K562 (cell line): ENCODE measurements at regions not wholly inside any gene's neighbourhood (a gene's known extent, or its start where the extent isn't known, plus 50 kb on each side); places are given as distances from the start of the nearest gene placed in this dataset.

Source experiments
- ATAC-seq: fragments of 200-7000 bp; cut with Tn5 transposase; 3 replicates; pipeline ENCODE4 v1.9.1; 2020; ENCODE audit warnings: moderate library complexity
- BruUV-seq: library from RNA; stranded (reverse); fragments of 400-500 nt; replicated peaks from 2 replicates; lab custom pipeline; 2021; lab: Mats Ljungman, UMichigan
- CTCF ChIA-PET: fragments of 300-600 bp; formaldehyde crosslinking; extraction: SDS; loops from one replicate; lab custom pipeline; 2021; ENCODE audit warnings: low intra/inter-chr PET ratio; lab: Yijun Ruan, JAX
- POLR2A ChIA-PET: fragments of 300-600, 350-650 bp; sonication (Branson Sonifier 250); formaldehyde crosslinking; extraction: SDS; loops from one replicate; lab custom pipeline; 2021; ENCODE audit warnings: antibody characterized with exemption, inconsistent platforms; lab: Yijun Ruan, JAX
- DNase-seq, 4 experiments: peaks; one replicate each; pipeline versions ENCODE4 v3.0.0 to v3.0.0-alpha.2; 2011 to 2018; ENCODE audit warnings: low spot score in 3 of 4, mixed read lengths in 3 of 4; ENCODE audit errors: extremely low read depth in 1 of 4
- FAIRE-seq: peaks from 2 replicates; lab custom pipeline; 2011; peaks lifted over from hg19 to GRCh38; lab: Jason Lieb, UNC
- H2AFZ ChIP-seq: 2 replicates; pipeline ENCODE4 v1.6.0; 2011; ENCODE audit warnings: low read depth, low read length, control low read depth, inconsistent platforms
- H3K27ac ChIP-seq: fragments of 200-600 bp; 3 replicates; pipeline ENCODE4 v1.8.0; 2011; ENCODE audit warnings: low read depth, mild to moderate bottlenecking, control low read depth, inconsistent platforms, low read length, moderate library complexity, mixed read lengths; ENCODE audit errors: extremely low read depth
- H3K27me3 ChIP-seq, 2 experiments: fragments of 300-600 bp in 1 of 2; 2 replicates in 1 of 2; 3 replicates in 1 of 2; pipeline versions ENCODE4 v1.6.0 to v1.8.0; 2011; ENCODE audit warnings: inconsistent platforms in 2 of 2, low read length in 2 of 2, mild to moderate bottlenecking in 1 of 2, mixed read lengths in 1 of 2, moderate library complexity in 1 of 2; ENCODE audit not compliant: control insufficient read depth in 2 of 2, insufficient read depth in 2 of 2
- H3K36me3 ChIP-seq: fragments of 300-600 bp; 3 replicates; pipeline ENCODE4 v1.8.0; 2011; ENCODE audit warnings: mild to moderate bottlenecking, low read length, inconsistent platforms; ENCODE audit not compliant: control insufficient read depth, insufficient read depth
- H3K4me1 ChIP-seq, 2 experiments: fragments of 200-600 bp in 1 of 2; replicated peaks in 1 of 2; 2 replicates in 1 of 2; 3 replicates in 1 of 2; pipeline versions ENCODE4 v1.5.1 to v1.8.0; 2011; ENCODE audit warnings: inconsistent platforms in 2 of 2, low read length in 2 of 2, mild to moderate bottlenecking in 1 of 2, mixed read lengths in 1 of 2, moderate library complexity in 1 of 2; ENCODE audit not compliant: control insufficient read depth in 2 of 2, insufficient read depth in 2 of 2
- H3K4me2 ChIP-seq: 2 replicates; pipeline ENCODE4 v1.6.1; 2011; ENCODE audit warnings: low read length, control low read depth, inconsistent platforms, mixed read lengths; ENCODE audit not compliant: insufficient read depth
- H3K4me3 ChIP-seq: fragments of 200-600 bp; sonication (generic), shearing (Covaris generic); 2 replicates; pipeline ENCODE4 v1.5.1; 2016; ENCODE audit warnings: control low read depth, inconsistent platforms
- H3K79me2 ChIP-seq: fragments of 200-600 bp; 3 replicates; pipeline ENCODE4 v1.8.0; 2011; ENCODE audit warnings: low read length, inconsistent platforms; ENCODE audit not compliant: control insufficient read depth, insufficient read depth
- H3K9ac ChIP-seq, 2 experiments: 2 replicates each; pipeline versions ENCODE4 v1.6.0 to v1.6.1; 2011; ENCODE audit warnings: low read depth in 2 of 2, low read length in 2 of 2, control low read depth in 1 of 2, inconsistent platforms in 1 of 2, mild to moderate bottlenecking in 1 of 2, mixed read lengths in 1 of 2; ENCODE audit not compliant: insufficient read depth in 1 of 2
- H3K9me1 ChIP-seq: one replicate; pipeline ENCODE4 v1.6.0; 2011; ENCODE audit warnings: inconsistent platforms, mild to moderate bottlenecking, low read length, moderate library complexity; ENCODE audit not compliant: control insufficient read depth, insufficient read depth
- H3K9me3 ChIP-seq: replicated peaks from 2 replicates; pipeline ENCODE4 v1.5.1; 2011; ENCODE audit warnings: low read depth, low read length, inconsistent platforms; ENCODE audit not compliant: control insufficient read depth, insufficient read depth
- H4K20me1 ChIP-seq: replicated peaks from 2 replicates; pipeline ENCODE4 v1.6.1; 2011; ENCODE audit warnings: low read length, inconsistent platforms, mixed read lengths; ENCODE audit not compliant: control insufficient read depth, insufficient read depth
- ARHGAP35 ChIP-seq: fragments of 450-650 bp; IDR thresholded peaks from 2 replicates; pipeline ENCODE4 v1.6.1; 2018; ENCODE audit not compliant: partially characterized antibody
- CBFA2T2 ChIP-seq: fragments of 450-650 bp; conservative IDR thresholded peaks from 2 replicates; pipeline ENCODE4 v1.6.1; 2017; ENCODE audit warnings: mild to moderate bottlenecking
- ETV6 ChIP-seq, 3 experiments: fragments of 150-350 bp in 1 of 3; sonication (generic) in 1 of 3; formaldehyde crosslinking in 1 of 3; IDR thresholded peaks; 2 replicates each; pipeline versions ENCODE4 v1.6.1 to v1.8.0; 2014 to 2022; ENCODE audit warnings: borderline replicate concordance in 2 of 3, low read depth in 2 of 3, antibody characterized with exemption in 1 of 3, low read length in 1 of 3, mild to moderate bottlenecking in 1 of 3, missing genetic modification reagents in 1 of 3
- FOSL1 ChIP-seq: fragments of 200-800 bp; sonication (Bioruptor generic); conservative IDR thresholded peaks from 2 replicates; pipeline ENCODE4 v1.6.1; 2016; ENCODE audit warnings: missing genetic modification characterization, missing compliant biosample characterization
- GTF2F1 ChIP-seq: IDR thresholded peaks from 2 replicates; pipeline ENCODE4 v1.6.1; 2011; ENCODE audit warnings: low read depth, low read length, improper control_type of control experiment
- WHSC1 ChIP-seq: IDR thresholded peaks from one replicate; pipeline ENCODE4 v1.6.1; 2012; ENCODE audit warnings: low read length, control low read depth, inconsistent platforms
- ZSCAN32 ChIP-seq: fragments of 450-650 bp; formaldehyde crosslinking; IDR thresholded peaks from 2 replicates; pipeline ENCODE4 v1.4.0; 2020; ENCODE audit warnings: mild to moderate bottlenecking, moderate library complexity
- WGBS: fragments of 100-300 bp; shearing (Covaris generic); methylation state at CpG from one replicate; pipeline ENCODE4 v1.1.6; 2016; ENCODE audit warnings: low coverage, mixed read lengths; ENCODE audit not compliant: insufficient coverage; ENCODE audit errors: missing lambda C conversion rate; 5-methylcytosine and 5-hydroxymethylcytosine counted together
- in situ Hi-C: fragments of 300-500 bp; cut with MboI; formaldehyde crosslinking; loops from 4 replicates; pipeline ENCODE4 v1.15.0; 2018; ENCODE audit warnings: inconsistent platforms, mixed read lengths
- intact Hi-C: fragments of 100-400 bp; cut with micrococcal nuclease; formaldehyde crosslinking; loops from 2 replicates; pipeline ENCODE4 v1.14.2; 2022
- TF ChIP-seq, protein P1 (sequence below): fragments of 250-450 bp; sonication (Bioruptor Pico); IDR thresholded peaks from 2 replicates; pipeline ENCODE4 v1.4.0; 2020; ENCODE audit warnings: borderline replicate concordance
- TF ChIP-seq, protein P2 (sequence below): fragments of 250-450 bp; sonication (Bioruptor Pico); IDR thresholded peaks from 2 replicates; pipeline ENCODE4 v1.8.0; 2022; ENCODE audit warnings: moderate library complexity, mild to moderate bottlenecking, inconsistent platforms
- TF ChIP-seq, protein P3 (sequence below): fragments of 150-350 bp; conservative IDR thresholded peaks from 2 replicates; pipeline ENCODE4 v1.6.1; 2014; ENCODE audit warnings: low read length

DNA sequence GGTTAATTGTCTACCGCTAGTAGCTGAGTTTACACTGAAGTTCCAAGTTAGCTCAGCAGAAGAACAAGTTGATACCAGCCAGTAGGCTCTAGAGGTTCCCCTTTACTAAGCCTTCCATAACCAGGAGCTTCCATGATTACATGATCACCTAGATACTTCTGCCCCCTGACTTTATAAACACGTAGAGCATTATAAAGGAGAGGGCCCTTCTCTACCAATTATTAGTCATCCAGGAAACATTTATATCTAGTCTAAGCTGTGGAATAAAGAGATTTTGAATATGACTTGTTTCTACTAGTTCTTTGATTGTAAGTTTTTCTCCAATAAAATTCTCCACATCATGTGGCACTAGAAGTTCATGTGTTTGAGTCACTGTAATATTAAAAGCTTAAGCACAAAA is 818.1 kb upstream of the PCDH10 start:
- BruUV-seq: no TSS peak
- DNase-seq: no peak
- Histone ChIP-seq H3K9me1 (no peaks in the 10 kb centered on the region), H4K20me1 (no peaks in the 10 kb centered on the region), H3K9ac (no peak overlapping the region), H2AFZ (no peak overlapping the region), H3K4me2 (no peak overlapping the region), H3K27ac (no peak overlapping the region), H3K4me1 (no peaks in the 10 kb centered on the region), H3K27me3 (no peaks in the 10 kb centered on the region), H3K36me3 (no peaks in the 10 kb centered on the region), H3K79me2 (no peaks in the 10 kb centered on the region), H3K9me3 (no peaks in the 10 kb centered on the region), H3K4me3 (no peak overlapping the region)
- ATAC-seq: no peak
- TF ChIP-seq FOSL1 (tag): no peak
- TF ChIP-seq, protein P1, sequence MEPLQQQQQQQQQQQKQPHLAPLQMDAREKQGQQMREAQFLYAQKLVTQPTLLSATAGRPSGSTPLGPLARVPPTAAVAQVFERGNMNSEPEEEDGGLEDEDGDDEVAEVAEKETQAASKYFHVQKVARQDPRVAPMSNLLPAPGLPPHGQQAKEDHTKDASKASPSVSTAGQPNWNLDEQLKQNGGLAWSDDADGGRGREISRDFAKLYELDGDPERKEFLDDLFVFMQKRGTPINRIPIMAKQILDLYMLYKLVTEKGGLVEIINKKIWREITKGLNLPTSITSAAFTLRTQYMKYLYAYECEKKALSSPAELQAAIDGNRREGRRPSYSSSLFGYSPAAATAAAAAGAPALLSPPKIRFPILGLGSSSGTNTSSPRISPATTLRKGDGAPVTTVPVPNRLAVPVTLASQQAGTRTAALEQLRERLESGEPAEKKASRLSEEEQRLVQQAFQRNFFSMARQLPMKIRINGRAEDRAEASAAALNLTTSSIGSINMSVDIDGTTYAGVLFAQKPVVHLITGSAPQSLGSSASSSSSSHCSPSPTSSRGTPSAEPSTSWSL: no peak
- TF ChIP-seq ARHGAP35: no peak
- TF ChIP-seq GTF2F1: no peak
- TF ChIP-seq ZSCAN32 (CRISPR knock-in tag): no peak
- TF ChIP-seq, protein P2, sequence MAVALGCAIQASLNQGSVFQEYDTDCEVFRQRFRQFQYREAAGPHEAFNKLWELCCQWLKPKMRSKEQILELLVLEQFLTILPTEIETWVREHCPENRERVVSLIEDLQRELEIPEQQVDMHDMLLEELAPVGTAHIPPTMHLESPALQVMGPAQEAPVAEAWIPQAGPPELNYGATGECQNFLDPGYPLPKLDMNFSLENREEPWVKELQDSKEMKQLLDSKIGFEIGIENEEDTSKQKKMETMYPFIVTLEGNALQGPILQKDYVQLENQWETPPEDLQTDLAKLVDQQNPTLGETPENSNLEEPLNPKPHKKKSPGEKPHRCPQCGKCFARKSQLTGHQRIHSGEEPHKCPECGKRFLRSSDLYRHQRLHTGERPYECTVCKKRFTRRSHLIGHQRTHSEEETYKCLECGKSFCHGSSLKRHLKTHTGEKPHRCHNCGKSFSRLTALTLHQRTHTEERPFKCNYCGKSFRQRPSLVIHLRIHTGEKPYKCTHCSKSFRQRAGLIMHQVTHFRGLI (CRISPR knock-in tag): no peak
- TF ChIP-seq WHSC1: no peak
- TF ChIP-seq, protein P3, sequence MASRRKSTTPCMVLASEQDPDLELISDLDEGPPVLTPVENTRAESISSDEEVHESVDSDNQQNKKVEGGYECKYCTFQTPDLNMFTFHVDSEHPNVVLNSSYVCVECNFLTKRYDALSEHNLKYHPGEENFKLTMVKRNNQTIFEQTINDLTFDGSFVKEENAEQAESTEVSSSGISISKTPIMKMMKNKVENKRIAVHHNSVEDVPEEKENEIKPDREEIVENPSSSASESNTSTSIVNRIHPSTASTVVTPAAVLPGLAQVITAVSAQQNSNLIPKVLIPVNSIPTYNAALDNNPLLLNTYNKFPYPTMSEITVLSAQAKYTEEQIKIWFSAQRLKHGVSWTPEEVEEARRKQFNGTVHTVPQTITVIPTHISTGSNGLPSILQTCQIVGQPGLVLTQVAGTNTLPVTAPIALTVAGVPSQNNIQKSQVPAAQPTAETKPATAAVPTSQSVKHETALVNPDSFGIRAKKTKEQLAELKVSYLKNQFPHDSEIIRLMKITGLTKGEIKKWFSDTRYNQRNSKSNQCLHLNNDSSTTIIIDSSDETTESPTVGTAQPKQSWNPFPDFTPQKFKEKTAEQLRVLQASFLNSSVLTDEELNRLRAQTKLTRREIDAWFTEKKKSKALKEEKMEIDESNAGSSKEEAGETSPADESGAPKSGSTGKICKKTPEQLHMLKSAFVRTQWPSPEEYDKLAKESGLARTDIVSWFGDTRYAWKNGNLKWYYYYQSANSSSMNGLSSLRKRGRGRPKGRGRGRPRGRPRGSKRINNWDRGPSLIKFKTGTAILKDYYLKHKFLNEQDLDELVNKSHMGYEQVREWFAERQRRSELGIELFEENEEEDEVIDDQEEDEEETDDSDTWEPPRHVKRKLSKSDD: no peak
- no peak for TF ChIP-seq ETV6 (IDR thresholded peaks at IDR 0.05; ENCODE audit: borderline replicate concordance in 1 of 2, low read depth in 2 of 2, low read length in 1 of 2)
- TF ChIP-seq ETV6 (CRISPR knock-in tag; IDR thresholded peaks at IDR 0.05; ENCODE audit: borderline replicate concordance): no peak
- TF ChIP-seq CBFA2T2: no peak
- WGBS: 3% methylated on average over 2 of the region's 2 CpGs
- no peak for FAIRE-seq
- ChIA-PET POLR2A (interaction anchor here (1.0 kb wide), 1 partner anchor 12 kb away, joined by 3 read pairs; no protein-coding TSS in a partner anchor), CTCF (no interaction called here)
- intact Hi-C loops (no loop called here), in situ Hi-C loops (no loop called here)
